G401.6 (cell line): ENCODE measurements at regions not wholly inside any gene's neighbourhood (a gene's known extent, or its start where the extent isn't known, plus 50 kb on each side); places are given as distances from the start of the nearest gene placed in this dataset.
"Not testable (repeated sequence)": the region's sequence is repeated elsewhere in the genome, so short reads cannot be mapped to it uniquely, and the experiment has no call there.

Experiments used
- FAIRE-seq: peaks from 2 replicates; lab custom pipeline; 2012; peaks lifted over from hg19 to GRCh38; lab: Jason Lieb, UNC

- no peak for FAIRE-seq
Measured at GRCh38 chr21:35982717-35983116, 77.6 kb downstream of the SETD4 start.

GRCh38 chr21:35981514-35982070, 78.7 kb downstream of the SETD4 start:
- no peak for FAIRE-seq

DNA sequence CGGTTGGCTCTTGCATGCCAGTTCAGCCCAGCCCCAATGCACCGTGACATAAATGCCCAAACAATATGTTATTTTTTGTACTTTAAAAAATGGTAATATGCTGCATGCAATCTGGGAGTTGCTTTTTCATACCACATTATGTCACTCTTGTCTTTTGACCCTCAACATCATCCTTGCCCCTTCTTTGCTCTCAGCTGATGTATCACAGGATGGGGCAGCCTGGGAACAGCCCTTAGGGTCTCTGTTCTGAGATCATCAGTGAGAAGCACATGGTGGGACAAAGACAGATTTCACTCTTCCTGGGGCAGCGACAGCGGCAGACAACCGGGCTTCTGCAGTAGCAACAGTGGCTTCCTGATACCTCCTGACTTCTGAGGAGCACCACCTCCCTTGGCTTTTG, 79.5 kb downstream of the SETD4 start:
- no peak for FAIRE-seq

- not testable (repeated sequence) for FAIRE-seq
Measured at GRCh38 chr21:35977860-35978259, 82.5 kb downstream of the SETD4 start.

DNA sequence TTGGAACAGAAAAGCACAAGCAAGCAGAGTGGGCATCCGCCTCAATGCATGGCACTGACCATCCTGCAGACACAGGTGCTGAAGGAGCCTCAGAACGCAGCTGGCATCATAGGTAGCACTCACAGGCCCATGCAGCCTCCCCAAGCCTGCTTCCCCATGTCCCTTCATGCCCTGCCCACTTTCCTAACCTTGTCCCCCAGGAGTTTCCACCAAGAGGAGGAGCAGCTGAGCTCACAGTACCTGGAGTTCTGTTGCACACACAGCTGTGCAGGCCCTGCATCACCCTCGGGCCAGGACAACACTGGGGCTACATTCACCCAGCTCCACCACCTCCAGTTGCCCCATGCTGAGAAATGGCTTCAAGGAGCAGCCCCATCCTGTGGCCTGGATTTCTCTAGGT, 83.4 kb downstream of the SETD4 start:
- no peak for FAIRE-seq

- FAIRE-seq, result no peak
Measured at GRCh38 chr21:35976481-35976880, 83.8 kb downstream of the SETD4 start.

DNA sequence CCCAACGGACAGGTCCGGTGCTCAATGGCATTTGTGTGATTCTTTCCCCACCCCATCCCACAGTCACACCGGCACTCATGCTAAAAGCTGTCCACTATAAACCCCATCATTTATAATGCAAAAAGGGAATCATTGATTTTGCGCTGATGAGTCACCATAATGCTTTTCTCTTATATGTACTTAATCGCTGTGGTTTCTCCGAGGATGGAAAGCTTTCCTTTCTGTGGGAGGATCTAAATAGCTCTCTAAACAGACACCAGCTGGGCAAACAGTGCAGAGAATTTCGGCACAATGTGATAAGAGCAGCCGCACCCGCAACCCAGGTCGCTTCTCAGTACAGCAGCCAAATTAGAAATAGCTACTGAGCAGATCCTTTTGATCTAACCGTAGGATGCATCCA, 85.6 kb downstream of the SETD4 start:
- FAIRE-seq, result no peak

DNA sequence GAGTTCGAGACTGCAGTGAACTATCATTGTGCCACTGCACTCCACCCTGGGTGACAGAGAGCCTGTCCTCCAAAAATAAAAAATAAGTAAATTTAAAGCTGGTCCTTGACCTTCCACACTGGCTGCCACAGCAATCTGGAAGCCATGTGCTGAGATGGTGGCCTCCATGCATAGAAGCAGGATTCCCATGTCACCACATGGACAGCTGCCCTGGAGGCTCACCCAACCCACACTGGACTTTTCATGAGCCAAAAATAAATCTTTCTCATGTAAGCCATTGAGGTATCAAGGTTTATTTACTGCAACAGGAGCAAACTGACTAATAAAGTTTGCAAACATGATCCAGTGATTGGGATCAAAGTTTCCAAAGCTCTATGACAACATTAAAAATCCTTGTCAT, 88.5 kb downstream of the SETD4 start:
- FAIRE-seq, result no peak

DNA sequence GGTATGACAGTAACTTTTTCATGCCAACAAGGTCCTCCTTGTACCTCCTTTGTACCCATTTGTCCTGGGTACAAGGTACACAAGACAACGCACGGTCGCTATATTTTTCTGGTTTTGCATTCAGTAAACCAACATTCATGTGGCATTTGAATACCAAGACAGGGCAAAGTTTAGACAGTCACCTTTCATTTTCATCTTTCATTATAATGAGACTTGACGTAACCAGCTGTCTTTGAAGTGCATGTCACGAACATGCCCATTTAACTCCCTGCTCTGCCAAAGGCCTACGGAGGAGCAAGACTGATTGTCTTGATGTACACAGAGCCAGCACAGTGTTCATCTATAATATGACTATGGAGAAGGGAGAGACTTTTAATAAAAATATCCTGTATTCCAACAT, 91.0 kb downstream of the SETD4 start:
- no peak for FAIRE-seq

GRCh38 chr21:35968564-35968963, 91.8 kb downstream of the SETD4 start:
- no peak for FAIRE-seq

DNA sequence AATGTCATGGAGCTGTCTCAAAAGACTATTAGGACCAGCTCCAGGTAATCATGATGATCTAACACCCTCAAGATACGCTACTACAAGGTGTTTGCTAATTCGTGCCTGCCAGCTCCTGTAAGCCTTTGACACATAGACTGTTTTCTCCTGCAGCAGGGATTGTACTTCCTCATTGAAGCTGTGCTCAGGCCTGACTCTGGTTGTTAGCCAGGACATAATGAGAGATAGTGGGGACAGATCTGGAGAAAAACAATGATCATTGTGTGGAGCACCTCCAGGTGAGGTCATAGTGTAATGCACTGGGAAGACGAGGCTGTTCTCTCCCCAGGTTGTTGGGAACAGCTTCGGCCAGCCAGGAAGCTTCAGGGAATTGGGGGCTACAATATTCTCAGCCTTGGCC, 94.6 kb downstream of the SETD4 start:
- FAIRE-seq, result no peak

GRCh38 chr21:35963920-35964451, 96.3 kb downstream of the SETD4 start:
- no peak for FAIRE-seq

DNA sequence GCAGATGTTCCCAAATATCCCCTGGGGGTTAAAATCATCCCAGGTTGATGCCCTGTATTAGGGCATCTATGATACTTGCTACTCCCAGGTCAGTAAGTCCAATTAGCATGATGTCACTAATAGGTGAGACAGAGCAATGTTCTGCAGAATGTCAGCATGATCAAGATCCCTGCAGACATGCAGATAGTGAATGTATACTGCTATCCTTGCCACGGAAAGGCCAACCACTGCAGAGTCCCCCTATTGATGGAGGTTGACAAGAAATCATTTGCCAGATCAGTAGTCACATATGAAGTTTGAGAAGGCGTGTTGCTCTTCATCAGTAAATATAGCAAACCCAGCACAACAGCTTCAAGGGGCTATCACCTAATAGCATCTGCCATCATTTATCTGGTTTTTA, 97.4 kb downstream of the SETD4 start:
- FAIRE-seq, result no peak

DNA sequence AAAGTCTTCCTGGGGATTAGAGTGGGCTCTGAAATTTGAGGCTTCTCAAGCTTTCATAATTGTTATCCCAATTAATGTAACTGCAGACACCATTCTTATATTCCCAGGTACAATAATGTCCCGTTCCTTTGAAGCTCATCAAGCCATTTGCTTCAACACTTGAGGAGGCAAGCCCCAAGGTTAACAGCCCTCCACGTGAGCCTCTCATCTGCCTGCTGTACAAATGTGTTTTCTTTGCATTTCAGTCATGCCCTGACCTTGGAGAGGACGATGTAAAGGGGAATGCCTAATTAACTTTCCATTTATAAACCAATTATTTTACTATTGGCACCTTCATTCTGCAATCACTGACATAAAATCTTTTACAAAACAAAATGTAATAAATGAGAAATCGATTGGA, 106.3 kb downstream of the SETD4 start:
- no peak for FAIRE-seq

DNA sequence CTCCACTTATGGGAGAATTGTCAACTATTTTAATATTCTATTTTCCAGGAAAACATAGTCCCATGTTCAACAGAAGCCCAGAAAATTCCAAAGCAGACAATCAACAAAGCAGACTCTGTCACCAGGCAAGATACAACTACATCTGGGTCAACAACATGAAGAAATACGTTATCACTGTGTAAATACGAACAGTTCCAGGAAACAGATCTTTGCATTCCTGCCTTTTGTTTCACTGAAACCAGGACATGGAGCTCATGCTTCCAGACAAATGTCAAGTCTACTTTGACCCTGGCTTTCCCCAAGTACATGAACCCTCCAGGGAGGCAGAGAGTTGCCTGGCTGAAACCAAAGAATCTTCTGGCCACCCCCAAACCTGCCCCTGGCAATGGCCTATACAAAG, 106.7 kb downstream of the SETD4 start:
- FAIRE-seq, result no peak

GRCh38 chr21:35952651-35953340, 107.5 kb downstream of the SETD4 start:
- no peak for FAIRE-seq

DNA sequence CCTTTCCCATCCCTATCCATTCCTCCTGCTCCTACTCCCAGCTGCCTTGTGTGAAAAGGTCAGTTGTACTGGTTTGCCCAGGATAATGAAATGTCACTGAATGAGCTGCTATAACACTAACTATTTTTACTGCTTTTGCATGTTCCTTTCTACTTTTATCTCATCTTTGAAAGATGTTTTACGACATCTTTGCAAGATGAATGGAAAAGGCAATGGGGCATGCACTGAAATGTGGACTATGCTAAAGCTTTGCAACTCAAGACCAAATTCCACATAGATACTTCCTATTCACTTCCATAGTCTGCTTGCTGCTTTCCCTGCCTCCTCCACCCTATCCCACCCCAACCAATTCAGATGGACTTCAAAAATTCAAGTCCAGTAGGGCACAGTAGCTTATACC, 111.3 kb downstream of the SETD4 start:
- FAIRE-seq, result no peak

GRCh38 chr21:35945089-35945671, 115.1 kb downstream of the SETD4 start:
- no peak for FAIRE-seq

GRCh38 chr21:35943752-35944151, 116.6 kb downstream of the SETD4 start:
- FAIRE-seq, result no peak

DNA sequence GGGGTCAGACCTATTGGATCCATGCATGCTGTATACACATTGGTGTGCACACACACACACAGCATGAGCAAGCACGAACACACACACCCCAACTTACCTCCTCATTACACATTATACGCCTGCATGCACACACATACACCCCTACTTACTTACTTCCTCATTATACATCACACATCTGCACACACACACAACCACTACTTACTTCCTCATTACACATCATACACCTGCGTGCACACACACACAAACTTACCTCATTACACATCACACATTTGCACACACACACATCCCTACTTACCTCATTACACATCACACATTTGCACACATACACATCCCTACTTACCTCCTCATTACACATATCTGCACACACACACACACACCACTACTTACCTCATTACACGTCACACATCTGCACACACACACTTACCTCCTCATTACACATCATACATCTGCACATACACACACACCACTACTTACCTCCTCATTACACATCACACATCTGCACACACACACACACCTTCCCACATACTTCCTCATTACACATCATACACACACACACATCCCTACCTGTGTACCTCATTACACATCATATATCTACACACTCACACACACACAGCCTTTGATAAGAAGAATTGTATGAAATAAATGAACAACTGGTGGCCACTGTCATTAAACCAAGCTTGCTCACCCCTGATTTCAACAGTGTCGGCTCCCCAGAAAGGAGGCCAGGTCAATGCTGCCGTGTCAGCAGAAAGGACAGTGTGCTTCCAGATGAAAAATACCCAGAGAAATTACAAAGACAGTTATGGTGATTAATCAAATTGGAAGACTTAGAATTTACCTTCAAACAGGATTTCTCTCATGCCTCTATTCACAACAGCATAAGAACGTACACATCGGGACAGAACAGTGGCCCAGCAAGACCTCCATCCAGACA, 117.8 kb downstream of the SETD4 start:
- FAIRE-seq, result no peak

DNA sequence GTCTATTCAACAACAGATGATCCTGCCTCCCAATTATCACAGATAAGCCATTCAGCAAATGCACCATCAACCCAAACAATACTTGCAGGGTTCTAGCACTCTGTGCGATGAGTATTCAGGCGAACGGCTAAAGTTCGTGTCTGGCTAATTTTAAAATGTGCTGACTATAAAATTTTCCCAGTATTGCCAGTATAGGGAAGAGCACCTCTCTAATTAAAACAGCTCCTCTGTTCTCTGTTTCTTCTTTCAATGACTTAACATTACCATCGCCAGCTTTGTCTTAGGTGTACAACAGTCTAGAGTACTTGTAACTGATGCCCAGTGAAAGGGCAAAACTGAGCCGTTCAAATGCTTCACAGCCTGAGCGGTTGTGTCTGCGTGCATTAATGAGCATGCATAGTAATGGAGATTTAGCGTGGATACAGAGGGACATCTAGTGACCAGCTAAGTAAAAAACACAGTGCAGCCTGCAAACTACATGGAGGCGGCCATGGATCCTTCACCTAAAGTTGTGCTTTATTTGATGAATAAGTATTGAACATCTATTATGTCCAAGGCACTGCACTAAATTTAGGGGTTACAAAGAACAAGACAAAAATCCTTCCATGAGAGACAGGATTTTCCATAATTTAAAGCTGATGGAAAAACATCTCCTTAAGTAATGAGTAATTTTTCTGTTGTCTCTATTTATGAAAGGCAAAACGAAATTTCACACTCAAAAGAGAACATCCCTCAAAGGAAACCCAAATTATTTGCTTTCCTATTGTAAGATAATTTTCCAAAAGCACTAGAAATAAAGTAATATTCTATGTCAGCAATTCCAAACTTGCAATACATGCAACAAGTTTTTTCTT, 120.0 kb downstream of the SETD4 start:
- FAIRE-seq, result no peak

DNA sequence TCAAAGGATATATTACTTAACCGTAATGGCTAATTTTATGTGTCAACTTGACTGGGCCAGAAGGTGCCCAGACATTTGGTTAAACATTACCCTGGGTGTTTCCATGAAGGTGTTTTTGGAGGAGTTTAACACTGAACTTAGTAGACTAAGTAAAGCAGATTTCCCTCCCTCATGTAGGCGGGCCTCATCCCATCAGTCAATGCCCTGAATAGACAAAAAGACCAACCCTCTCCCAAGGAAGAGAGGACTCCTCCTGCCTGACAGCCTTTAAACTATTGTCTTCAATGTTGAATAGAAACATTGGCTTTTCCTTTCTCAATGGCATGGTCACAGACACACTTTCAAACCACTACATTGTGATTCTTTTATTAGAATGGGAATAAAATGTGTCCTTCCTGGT, 121.9 kb downstream of the SETD4 start:
- FAIRE-seq, result no peak
